ENCODE measurements at regions not wholly inside any gene's neighbourhood (a gene's known extent, or its start where the extent isn't known, plus 50 kb on each side); places are given as distances from the start of the nearest gene placed in this dataset.

- TF ChIP-seq REST (IDR thresholded peaks at IDR 0.05; ENCODE audit: unreplicated experiment), result no peak
These were observed 883.7 kb downstream of the GALC start (continued) for GRCh38 chr14:87109271-87109670.

GRCh38 chr14:87108726-87109125 lies 884.3 kb downstream of the GALC start:
- H3K79me2 ChIP-seq (replicated peaks; ENCODE audit: insufficient read depth), result no peaks in the 10 kb centered on the region
- H3K9me2 ChIP-seq (ENCODE audit: insufficient read depth), result 0 out of 2 replicates have a peak, but pooled peaks cover 2% of the 10 kb centered on the region
- H3K4me3 ChIP-seq, result no peak overlapping the region
- H3K4me2 ChIP-seq, result no peak overlapping the region
- Mint-ChIP-seq H3K9me3 (no peaks in the 10 kb centered on the region), H3K27me3 (ENCODE audit: insufficient read depth, low read depth, poor library complexity) (no peaks in the 10 kb centered on the region), H3K27ac (no peak overlapping the region), H3K36me3 (ENCODE audit: low read depth) (no peaks in the 10 kb centered on the region), H3K4me1 (peaks cover 5% of the 10 kb centered on the region; the same call in 2 of the 3 replicates), H3K4me3 (no peak overlapping the region)
- no peaks in the 10 kb centered on the region for H3K27me3 ChIP-seq (ENCODE audit: insufficient read depth)
- no peak overlapping the region for H2AFZ ChIP-seq
- no peaks in the 10 kb centered on the region for H3F3A ChIP-seq (replicated peaks; ENCODE audit: low read depth)
- no peak overlapping the region for H3K27ac ChIP-seq (ENCODE audit: low read depth)
- DNase-seq (ENCODE audit: low spot score) (no peak), ATAC-seq (no peak)
- H3K36me3 ChIP-seq (ENCODE audit: insufficient read depth), result no peaks in the 10 kb centered on the region
- H3K4me1 ChIP-seq (ENCODE audit: insufficient read depth), result peaks cover 2% of the 10 kb centered on the region
- no peaks in the 10 kb centered on the region for H4K20me1 ChIP-seq (replicated peaks; ENCODE audit: insufficient read depth)
- TF ChIP-seq EZH2phosphoT487 (IDR thresholded peaks at IDR 0.05; ENCODE audit: unreplicated experiment) (no peak), JUNB (IDR thresholded peaks at IDR 0.05; ENCODE audit: unreplicated experiment) (no peak), ZNF114 (CRISPR knock-in tag; IDR thresholded peaks at IDR 0.05) (no peak), CTCF (conservative IDR thresholded peaks at IDR 0.05; ENCODE audit: low read depth in 2 of 2) (no peak), POLR2AphosphoS5 (IDR thresholded peaks at IDR 0.05; ENCODE audit: low read depth) (no peak), ETS1 (IDR thresholded peaks at IDR 0.05) (no peak), ZNF331 (CRISPR knock-in tag; IDR thresholded peaks at IDR 0.05; ENCODE audit: low read depth) (no peak), EZH2 (IDR thresholded peaks at IDR 0.05; ENCODE audit: low read depth, unreplicated experiment) (no peak), STAT1 (IDR thresholded peaks at IDR 0.05; ENCODE audit: unreplicated experiment) (no peak), REST (IDR thresholded peaks at IDR 0.05; ENCODE audit: unreplicated experiment) (no peak), NANOG (IDR thresholded peaks at IDR 0.05; ENCODE audit: borderline replicate concordance) (no peak), CREB1 (CRISPR knock-in tag; IDR thresholded peaks at IDR 0.05; ENCODE audit: low read depth) (no peak)

Measured in GM23338 (cell line).